HUES6 (cell line): ENCODE measurements at regions not wholly inside any gene's neighbourhood (a gene's known extent, or its start where the extent isn't known, plus 50 kb on each side); places are given as distances from the start of the nearest gene placed in this dataset.
A peak's percentile ranks its signal among the peaks of the same experiment; 100 is the strongest.
"Not testable (repeated sequence)": the region's sequence is repeated elsewhere in the genome, so short reads cannot be mapped to it uniquely, and the experiment has no call there.

ENCODE experiments used
- H3K27ac ChIP-seq: 2 replicates; pipeline ENCODE4 v1.7.0; 2013; ENCODE audit warnings: low read depth, mild to moderate bottlenecking, low read length, inconsistent platforms
- H3K27me3 ChIP-seq: 2 replicates; pipeline ENCODE4 v1.6.1; 2013; ENCODE audit warnings: low read length; ENCODE audit not compliant: control insufficient read depth, insufficient read depth
- H3K36me3 ChIP-seq: 2 replicates; pipeline ENCODE4 v1.6.1; 2013; ENCODE audit warnings: low read length; ENCODE audit not compliant: control insufficient read depth, insufficient read depth
- H3K4me1 ChIP-seq: 2 replicates; pipeline ENCODE4 v1.6.1; 2013; ENCODE audit warnings: low read length; ENCODE audit not compliant: control insufficient read depth, insufficient read depth
- H3K4me3 ChIP-seq: 2 replicates; pipeline ENCODE4 v1.5.1; 2013; ENCODE audit warnings: low read depth, low read length
- H3K9ac ChIP-seq: one replicate; pipeline ENCODE4 v1.6.1; 2013; ENCODE audit warnings: mild to moderate bottlenecking, low read length
- H3K9me3 ChIP-seq: 2 replicates; pipeline ENCODE4 v1.6.1; 2013; ENCODE audit warnings: low read depth, low read length; ENCODE audit not compliant: control insufficient read depth, insufficient read depth

DNA sequence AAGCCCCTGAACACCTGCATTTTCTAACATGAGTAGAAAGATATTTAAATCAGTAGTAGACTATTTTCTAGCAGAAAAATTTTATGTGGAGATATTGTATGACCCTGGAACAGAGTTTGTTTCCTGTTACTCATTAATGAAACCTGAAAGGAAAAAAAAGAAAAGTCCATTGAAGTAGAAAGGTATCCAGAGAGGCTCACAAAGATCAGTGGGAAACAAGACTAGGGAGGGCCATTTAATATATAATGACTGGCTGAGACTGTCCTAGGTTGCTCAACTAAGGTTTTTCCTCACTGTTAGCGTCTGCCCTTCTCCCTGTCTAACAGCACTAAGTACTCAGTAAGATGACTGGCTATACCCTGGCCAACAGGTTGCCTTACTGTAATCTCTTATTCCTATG lies 788.6 kb downstream of the GLUD2 start:
- H3K27me3 ChIP-seq, result no peaks in the 10 kb centered on the region
- no peak overlapping the region for H3K9ac ChIP-seq
- no peaks in the 10 kb centered on the region for H3K9me3 ChIP-seq
- no peak overlapping the region for H3K27ac ChIP-seq
- no peak overlapping the region for H3K4me3 ChIP-seq
- H3K36me3 ChIP-seq, result no peaks in the 10 kb centered on the region
- H3K4me1 ChIP-seq, result no peaks in the 10 kb centered on the region

DNA sequence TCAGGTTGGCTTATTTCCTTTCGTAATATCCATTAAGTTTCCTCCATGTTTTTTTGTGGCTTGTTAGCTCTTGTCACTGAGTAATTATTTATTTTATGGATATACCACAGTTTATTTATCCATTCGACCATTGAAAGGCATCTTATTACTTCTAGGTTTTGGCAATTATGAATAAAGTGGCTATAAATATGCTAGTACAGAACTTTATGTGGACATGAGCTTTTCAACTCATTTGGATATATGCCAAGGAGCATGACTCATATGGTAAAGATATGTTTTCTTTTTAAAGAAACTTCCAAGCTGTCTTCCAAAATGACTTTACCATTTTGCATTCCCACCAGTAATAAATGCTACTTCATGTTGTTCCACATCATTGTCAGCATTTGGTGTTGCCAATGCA lies 803.6 kb downstream of the GLUD2 start:
- Histone ChIP-seq H3K9me3 (no peaks in the 10 kb centered on the region), H3K36me3 (no peaks in the 10 kb centered on the region), H3K27ac (no peak overlapping the region), H3K4me1 (no peaks in the 10 kb centered on the region), H3K27me3 (peaks cover 9% of the 10 kb centered on the region; the same call in 1 of the 2 replicates), H3K9ac (no peak overlapping the region), H3K4me3 (no peak overlapping the region)

DNA sequence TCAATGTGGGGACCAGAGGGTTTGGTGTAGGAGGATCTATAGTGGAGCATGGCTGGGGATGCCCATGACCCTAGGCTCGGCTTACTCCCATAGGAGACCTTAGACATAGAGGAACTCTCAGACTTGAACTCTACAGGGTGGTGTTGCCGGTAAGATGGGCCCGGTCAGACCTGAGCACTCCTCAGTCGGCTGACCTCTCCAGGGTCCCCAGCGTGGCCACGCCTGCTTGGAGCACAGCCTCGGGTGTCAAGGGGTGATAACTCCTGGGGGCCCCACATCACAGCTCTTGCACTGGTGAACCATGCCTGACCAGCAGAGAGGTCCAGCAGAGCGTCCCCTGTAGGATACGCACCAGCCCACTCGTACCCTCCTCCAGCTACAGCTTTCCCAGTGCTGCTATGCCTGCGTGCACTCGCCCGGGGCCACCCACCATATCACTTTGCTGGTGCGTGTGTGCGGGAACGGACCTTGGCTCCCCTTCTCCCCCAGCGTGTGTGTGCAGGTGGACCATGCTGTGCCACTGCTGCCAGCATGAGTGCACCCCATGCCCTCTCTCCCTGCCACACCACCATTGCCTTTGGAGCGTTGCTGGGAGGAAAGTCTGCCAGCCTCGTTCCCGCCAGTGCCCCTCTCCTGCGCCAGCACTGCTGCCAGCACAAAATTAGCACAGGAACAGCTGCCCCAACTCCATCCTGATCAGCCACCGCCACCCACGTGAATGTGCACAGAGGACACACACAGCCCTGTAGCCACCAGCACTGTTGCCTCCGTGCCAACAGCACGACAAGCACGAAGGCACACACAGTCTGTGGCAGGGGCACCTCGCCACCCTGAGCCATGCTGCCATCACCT lies 806.6 kb downstream of the GLUD2 start:
- no peaks in the 10 kb centered on the region for H3K9me3 ChIP-seq
- no peak overlapping the region for H3K27ac ChIP-seq
- no peaks in the 10 kb centered on the region for H3K36me3 ChIP-seq
- no peak overlapping the region for H3K9ac ChIP-seq
- H3K27me3 ChIP-seq, result peaks cover 5% of the 10 kb centered on the region; the same call in 1 of the 2 replicates
- H3K4me3 ChIP-seq, result no peak overlapping the region
- no peaks in the 10 kb centered on the region for H3K4me1 ChIP-seq

DNA sequence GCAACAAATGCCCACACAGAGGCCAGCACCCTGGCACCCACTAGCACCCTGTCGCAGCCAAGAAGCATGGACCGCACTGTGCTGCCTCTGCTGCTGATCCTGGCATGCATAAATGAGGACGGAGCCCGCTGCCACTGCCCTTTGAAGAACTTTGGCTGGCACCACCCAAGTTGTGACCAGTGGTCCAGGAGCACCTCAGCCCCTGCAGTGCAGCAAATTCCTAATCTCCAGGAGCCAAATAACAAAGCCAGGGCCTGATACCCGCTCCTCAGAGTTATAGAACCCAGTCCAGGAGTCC lies 807.2 kb downstream of the GLUD2 start:
- H3K9ac ChIP-seq, result no peak overlapping the region
- no peaks in the 10 kb centered on the region for H3K9me3 ChIP-seq
- H3K4me1 ChIP-seq, result no peaks in the 10 kb centered on the region
- H3K27me3 ChIP-seq, result peaks cover 5% of the 10 kb centered on the region; the same call in 1 of the 2 replicates
- H3K4me3 ChIP-seq, result no peak overlapping the region
- H3K27ac ChIP-seq, result no peak overlapping the region
- no peaks in the 10 kb centered on the region for H3K36me3 ChIP-seq

DNA sequence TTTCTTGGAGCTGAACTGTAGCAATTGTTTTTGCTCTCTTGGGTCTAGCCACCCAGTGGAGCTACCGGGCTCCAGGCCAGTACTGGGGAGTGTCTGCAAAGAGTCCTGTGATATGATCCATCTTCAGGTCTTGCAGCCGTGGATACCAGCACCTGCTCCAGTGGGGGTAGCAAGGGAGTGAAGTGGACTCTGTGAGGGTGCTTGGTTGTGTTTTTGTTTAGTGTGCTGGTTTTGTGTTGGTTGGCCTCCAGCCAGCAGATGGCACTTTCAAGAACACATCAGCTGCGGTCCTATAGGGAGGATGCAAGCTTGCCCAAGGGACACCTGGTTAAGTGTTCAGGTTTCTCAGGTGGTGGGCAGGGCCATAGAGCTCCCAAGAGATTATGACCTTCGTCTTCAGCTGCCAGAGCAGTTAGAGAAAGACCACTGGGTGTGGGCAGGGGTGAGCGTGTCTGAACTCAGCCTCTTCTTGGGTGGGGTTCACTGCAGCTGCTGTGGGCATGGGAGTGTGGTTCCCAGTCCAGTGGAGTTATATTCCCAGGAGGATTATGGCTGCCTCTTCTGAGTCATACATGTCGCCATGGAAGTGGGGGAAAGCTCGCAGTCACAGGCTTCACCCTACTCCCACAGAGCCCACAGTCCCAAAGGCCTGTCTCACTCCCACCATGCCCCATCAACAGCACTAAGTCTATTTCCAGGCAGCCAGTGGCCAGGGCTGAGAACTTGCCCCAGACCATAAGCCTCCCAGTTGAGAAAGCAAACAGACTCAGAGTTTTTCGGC lies 811.6 kb downstream of the GLUD2 start:
- no peak overlapping the region for H3K9ac ChIP-seq
- peaks cover 5% of the 10 kb centered on the region; the same call in 1 of the 2 replicates for H3K27me3 ChIP-seq
- no peaks in the 10 kb centered on the region for H3K36me3 ChIP-seq
- H3K9me3 ChIP-seq, result no peaks in the 10 kb centered on the region
- H3K27ac ChIP-seq, result no peak overlapping the region
- no peak overlapping the region for H3K4me3 ChIP-seq
- no peaks in the 10 kb centered on the region for H3K4me1 ChIP-seq

DNA sequence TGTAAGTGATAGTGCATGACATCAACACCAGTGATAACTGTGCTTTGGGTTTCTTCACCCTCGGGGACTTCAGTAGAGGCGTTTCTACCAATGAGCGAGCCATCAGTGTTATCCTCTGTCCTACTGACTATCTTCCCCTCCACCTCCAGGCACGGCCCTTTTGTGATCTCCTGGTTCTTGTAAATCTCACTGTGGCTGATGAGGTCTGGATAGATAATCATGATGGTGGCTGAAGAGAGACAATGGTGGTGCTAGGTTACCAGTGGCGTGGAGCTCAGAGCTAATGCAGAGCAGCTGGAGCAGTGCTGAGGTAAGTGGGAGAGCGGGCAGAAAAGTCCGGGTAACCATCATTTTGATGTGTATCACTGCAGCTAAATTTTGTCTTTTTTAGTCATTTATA lies 816.6 kb downstream of the GLUD2 start:
- H3K4me1 ChIP-seq, result no peaks in the 10 kb centered on the region
- no peak overlapping the region for H3K4me3 ChIP-seq
- no peaks in the 10 kb centered on the region for H3K9me3 ChIP-seq
- no peak overlapping the region for H3K27ac ChIP-seq
- no peak overlapping the region for H3K9ac ChIP-seq
- no peaks in the 10 kb centered on the region; the same call in 1 of the 2 replicates for H3K27me3 ChIP-seq
- H3K36me3 ChIP-seq, result no peaks in the 10 kb centered on the region

DNA sequence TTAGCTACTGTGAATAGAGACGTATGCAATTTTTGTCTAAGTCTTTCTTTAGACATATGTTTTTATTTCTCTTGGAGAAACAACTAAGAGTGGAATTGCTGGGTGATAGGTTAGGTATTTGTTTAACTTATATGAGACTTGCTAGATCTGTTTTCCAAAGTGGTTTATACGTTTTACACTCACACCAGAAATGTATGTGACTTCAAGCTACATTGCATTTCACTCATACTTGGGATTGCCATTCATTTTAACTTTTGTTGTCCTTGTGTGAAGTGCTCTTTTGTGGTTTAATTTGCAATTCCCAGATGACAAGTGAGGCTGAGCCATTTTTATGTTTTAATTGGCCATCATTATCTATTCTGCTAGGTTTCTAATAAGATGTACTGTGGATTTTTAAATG lies 817.2 kb downstream of the GLUD2 start:
- H3K27ac ChIP-seq, result no peak overlapping the region
- no peaks in the 10 kb centered on the region; the same call in 1 of the 2 replicates for H3K27me3 ChIP-seq

DNA sequence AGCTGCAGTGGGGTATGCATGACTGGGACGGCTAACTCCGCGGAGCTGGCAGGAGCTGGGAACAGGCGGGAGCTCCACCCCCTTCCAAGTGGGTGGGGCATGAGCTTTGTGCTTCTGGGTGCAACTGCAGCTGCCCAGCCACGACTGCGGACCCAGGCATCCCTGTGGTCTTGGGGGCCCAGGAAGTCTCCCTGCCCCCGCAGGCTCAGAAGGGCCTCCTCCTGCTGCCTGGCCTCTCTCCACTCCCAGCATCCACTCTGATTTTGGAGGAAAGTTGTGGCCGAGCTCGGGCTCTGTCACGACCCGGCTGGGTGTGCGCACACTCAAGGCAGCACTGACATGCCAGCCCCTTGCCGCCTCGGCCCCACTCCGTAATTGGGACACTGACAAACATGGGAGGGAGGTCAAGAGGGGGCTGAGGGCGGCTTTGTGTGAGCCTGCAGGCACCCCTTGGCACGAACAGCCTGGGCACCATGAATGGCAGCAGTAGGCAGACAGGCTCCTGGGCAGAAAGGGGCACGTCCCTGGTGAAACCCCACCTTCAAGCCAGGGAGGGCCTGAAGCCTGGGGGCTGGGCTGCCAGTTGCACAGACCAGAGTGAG lies 822.6 kb downstream of the GLUD2 start:
- no peak overlapping the region for H3K4me3 ChIP-seq
- no peak overlapping the region for H3K9ac ChIP-seq
- H3K27ac ChIP-seq, result no peak overlapping the region
- H3K9me3 ChIP-seq, result peaks cover 9% of the 10 kb centered on the region
- no peaks in the 10 kb centered on the region; the same call in 1 of the 2 replicates for H3K27me3 ChIP-seq
- no peaks in the 10 kb centered on the region for H3K36me3 ChIP-seq
- H3K4me1 ChIP-seq, result no peaks in the 10 kb centered on the region

More for the DNA sequence above, 817.2 kb downstream of the GLUD2 start:
- Histone ChIP-seq H3K9ac (no peak overlapping the region), H3K9me3 (no peaks in the 10 kb centered on the region), H3K36me3 (no peaks in the 10 kb centered on the region), H3K4me1 (no peaks in the 10 kb centered on the region), H3K4me3 (no peak overlapping the region)

DNA sequence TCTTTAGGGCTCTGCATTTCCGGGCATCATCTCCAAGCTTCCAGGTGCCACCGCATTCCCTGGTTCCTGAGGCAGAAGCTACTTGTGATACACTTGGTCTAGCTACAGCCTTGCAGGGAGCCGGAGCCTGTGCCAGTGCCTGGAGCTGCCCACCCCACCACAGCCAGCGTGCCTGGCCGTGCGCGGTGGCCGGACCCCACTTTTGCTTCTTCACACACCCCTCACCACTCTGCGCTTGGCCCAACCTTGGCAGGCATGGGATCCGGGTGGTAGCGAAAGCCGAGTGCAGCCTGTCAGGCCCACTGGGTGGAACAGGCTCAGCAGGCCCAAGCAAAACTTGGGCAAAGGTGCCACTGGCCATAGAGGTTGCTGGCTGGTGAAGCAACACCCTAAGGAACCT lies 823.7 kb downstream of the GLUD2 start:
- peaks cover 9% of the 10 kb centered on the region for H3K9me3 ChIP-seq

DNA sequence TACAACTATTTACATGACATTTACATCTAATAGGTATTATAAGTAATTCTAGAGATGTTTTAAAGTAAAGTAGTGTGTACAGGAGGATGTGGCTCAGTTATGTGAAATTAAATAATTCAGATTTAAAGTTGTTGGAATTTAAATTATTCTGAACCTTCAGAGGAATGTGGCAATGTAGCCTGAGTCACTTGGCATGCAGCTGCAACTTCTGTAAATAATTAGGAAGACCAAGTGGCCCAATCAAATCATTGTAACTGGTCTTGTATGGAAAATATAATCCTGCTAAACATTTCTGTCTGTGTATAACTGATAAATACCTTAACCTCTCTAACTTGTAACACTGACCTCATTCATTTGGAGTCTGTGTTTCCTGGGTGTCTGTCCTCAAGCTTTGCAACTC lies 828.9 kb downstream of the GLUD2 start:
- Histone ChIP-seq H3K27ac (no peak overlapping the region), H3K36me3 (no peaks in the 10 kb centered on the region), H3K4me1 (peaks cover 10% of the 10 kb centered on the region; the same call in 1 of the 2 replicates)

More for the DNA sequence above, 823.7 kb downstream of the GLUD2 start:
- Histone ChIP-seq H3K27ac (no peak overlapping the region), H3K9ac (no peak overlapping the region), H3K4me3 (no peak overlapping the region), H3K4me1 (peaks cover 3% of the 10 kb centered on the region; the same call in 1 of the 2 replicates), H3K27me3 (no peaks in the 10 kb centered on the region; the same call in 1 of the 2 replicates), H3K36me3 (no peaks in the 10 kb centered on the region)

DNA sequence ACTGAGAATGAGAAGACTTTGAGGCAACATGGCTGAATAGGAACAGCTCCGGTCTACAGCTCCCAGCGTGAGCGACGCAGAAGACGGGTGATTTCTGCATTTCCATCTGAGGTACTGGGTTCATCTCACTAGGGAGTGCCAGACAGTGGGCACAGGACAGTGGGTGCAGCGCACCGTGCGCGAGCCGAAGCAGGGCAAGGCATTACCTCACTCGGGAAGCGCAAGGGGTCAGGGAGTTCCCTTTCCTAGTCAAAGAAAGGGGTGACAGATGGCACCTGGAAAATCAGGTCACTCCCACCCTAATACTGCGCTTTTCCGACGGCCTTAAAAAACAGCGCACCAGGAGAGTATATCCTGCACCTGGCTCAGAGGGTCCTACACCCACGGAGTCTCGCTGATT lies 829.9 kb downstream of the GLUD2 start:
- H3K36me3 ChIP-seq, H3K4me1 ChIP-seq: not testable (repeated sequence)

More for the DNA sequence above, 828.9 kb downstream of the GLUD2 start:
- no peak overlapping the region for H3K9ac ChIP-seq
- H3K9me3 ChIP-seq, result no peaks in the 10 kb centered on the region
- no peaks in the 10 kb centered on the region for H3K27me3 ChIP-seq
- no peak overlapping the region; the same call in 1 of the 2 replicates for H3K4me3 ChIP-seq

More for the DNA sequence above, 829.9 kb downstream of the GLUD2 start:
- H3K27ac ChIP-seq, H3K27me3 ChIP-seq, H3K9me3 ChIP-seq: not testable (repeated sequence)
- Histone ChIP-seq H3K9ac (peak overlapping the region; percentile 47), H3K4me3 (peak overlapping the region; percentile 39; the same call in 1 of the 2 replicates)
